ENCODE measurements at regions not wholly inside any gene's neighbourhood (a gene's known extent, or its start where the extent isn't known, plus 50 kb on each side); places are given as distances from the start of the nearest gene placed in this dataset.

DNA sequence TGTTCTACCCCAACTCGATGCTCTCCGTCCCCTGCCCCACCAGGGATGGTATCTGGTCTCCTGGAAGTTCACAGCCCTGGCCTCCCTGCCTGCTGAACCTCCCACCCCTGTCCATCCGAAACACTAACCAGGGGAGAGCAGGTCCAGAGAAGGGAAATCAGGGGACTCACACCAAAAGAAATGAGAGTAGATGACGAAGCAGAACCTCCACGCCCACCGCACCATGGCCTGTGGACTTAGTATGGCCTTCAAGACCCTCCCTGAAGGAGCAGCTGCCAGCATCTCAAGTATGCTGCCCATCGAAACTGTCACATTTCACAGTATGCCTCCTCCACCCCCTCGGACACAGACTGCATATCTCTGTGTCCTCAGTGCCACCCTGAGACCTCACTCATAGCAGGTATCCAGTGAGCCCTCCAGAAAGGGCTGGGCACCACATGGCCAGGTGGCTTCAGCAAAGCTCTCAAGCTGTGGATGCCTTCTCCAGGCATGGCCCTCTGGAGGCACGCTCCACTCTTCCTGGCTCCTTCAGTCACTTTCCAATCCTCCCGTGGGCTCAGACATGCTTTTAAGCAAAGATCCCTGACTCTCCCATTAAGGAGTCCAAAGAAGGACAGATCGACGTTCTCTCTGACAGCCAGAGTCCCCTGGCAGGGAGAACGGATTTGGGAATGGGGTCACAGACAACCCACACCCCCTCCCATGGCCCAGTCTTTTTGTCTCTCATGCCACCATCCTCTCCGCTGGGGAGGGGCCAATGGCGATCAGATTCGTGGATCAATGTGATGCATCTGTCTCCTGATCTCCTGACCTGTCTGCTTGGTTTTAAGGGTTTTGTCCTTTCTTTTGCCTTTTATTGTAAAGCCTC lies 158.4 kb downstream of the ANKRD60 start:
- DNase-seq: no peak

DNA sequence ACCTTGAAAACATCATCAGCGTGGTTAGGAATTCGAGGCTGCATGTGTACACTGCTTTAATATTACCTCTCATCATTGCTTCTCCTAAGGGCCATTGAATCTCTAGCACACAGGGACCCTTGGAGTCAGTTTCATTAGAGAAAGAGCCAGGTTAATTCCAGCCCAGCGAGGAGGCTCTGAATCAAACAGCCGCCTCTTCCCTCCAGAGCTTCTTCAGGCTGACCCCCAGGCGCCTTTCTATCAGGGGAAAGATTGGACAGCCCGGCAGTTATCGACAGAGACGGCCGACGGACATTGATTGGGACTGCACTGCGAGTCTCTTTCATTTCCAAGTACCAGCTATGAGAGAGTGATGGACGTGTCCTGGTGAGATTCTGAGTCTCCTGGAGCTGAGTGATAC lies 159.2 kb downstream of the ANKRD60 start:
- no peak for DNase-seq

DNA sequence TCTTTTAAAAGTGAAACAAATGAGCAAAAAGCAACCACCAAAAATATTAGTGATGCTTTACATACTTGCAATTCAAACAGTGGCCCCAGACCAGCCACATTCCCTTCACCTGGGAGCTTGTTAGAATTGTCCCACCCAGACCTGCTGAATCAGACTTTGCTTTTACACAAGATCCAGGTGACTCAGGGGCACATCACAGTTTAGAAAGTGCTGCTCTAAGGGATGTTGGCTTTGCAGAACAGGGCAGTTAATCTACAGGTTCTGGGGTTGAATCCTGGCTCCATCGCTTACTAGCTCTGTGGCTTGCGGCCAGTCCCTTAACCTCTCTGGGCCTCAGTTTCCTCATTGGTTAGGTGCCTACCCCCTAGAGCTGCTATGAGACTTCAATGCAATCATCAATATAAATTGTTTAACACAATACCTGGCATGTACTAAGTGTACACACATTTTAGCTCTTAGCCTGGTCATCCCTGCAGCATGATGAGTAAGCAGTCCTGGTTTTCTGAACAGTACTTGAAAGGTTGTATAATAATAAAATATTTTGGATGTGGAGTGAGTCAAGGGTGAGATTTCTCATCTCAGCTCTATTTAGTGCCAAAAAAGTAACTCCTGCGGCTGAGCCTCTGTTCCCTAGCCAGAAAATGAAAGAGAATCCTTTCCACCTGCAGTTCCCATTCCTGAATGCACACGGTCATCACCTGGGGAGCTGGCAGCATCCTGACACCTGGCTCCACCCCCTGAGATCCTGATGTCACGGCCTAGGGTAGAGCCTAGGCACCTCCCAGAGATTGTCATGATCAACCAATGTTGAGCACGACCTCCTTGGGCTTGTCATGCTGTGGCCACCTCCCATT lies 162.7 kb downstream of the ANKRD60 start:
- no peak for DNase-seq

DNA sequence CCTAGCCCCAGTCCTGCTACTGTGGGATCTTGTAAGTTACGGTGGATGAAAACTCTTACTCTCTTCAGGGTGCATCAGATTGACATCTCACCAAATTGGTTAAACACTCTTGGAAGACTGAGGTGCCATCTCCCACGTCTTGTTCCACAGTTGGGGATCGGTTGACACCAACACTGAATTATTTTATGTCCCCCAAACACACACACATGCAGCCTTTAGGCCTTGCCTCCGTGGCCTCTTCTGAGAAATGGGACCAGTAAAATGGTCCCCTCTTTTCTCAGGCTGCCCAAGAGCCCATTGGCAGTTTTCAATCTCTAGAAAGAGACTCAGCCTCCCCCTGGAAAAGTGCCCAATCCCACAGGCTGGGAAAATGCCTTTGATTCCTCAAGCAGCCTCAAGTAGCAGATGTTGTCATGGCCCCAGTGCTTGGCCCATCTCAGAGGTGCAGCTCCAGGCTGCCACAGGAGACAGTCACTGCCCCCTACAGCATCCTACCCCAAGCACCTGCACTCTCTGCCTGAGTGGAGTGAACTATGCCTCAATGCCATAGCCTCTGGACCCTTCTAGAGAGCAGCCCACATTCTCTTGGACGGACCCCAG lies 163.9 kb downstream of the ANKRD60 start:
- no peak for DNase-seq

DNA sequence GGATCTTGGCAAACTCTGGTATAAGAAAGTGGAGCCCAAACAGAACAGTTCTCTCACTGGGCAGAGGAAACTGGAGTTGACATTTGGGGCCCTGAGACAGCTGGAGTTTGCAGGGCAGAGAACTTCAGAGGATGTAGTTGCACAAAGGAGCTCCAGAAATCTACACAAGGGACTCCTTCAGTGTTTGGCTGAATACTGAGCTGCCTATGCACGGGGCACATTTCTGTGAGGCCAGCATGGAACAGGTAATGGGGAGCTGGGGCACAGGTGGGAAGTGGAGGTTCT lies 169.3 kb downstream of the ANKRD60 start:
- DNase-seq: no peak

DNA sequence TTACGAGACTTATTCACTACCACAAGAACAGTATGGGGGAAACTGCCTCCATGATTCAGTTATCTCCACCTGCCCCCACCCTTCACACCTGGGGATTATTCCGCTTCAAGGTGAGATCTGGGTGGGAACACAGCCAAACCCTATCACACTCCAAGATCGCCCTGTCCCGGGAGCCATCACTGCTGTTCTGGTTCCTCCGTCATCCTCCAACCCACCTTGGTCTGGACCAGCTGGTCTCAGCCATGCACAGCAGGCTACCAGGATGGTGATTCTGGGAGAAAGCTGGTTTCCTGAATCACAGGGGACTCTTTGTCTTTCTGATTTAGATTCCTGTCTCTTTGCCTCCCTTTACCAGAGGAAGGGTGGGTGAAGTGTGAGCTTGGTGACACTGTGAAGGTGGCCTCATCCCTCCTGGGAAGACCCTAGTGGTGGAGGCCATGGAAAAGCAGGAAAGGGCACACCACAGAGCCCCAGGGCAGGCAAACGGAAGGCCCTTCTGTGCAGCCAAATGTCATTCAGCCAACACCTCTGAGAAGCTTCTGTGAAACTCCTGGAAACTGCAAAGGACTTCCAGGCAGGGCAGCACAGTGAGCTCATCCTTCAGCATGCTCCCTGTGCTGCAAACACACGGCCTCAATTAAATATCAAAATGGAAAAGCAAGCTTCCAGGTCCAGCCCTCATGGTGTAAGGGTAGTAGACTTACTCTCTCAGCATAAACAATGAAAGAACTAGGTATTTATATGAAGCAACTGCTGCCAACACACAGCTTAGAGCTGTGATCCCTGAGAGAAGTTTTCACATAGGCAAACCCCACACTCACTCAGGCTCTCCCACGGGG lies 169.8 kb downstream of the ANKRD60 start:
- no peak for DNase-seq

DNA sequence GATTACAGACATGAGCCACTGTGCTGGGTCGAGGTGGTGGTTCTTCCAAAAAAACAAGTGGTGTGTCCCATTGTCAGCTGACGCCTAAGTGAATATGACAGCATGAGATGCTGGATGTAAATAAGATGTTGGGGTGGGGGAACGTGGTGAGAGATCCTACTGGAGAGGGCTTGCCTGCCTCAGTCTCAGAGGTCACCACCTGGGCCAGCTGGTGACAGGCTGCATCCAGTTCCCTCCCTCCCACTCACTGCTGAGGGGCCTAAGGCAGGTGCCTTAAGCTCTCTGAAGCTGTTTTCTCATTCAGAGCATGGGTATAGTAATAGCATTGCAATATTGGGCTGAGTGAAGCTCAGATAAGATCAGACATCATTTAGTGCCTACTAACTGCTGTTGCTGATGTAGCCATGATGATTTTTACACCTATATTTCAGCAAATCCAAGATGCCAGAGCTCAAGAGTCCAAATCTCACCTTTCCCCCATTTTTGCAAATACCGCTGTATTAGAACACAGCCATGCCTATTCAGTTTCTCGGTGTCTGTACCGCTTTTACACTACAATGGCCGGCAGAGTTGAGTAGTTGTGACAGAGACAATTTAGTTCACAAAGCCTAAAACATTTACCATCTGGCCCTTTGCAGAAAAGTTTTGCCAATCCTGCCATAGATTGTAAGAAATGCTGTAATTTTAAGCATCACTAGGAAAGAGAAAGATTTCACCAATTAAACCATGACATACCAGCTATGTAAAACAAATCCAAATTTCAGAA lies 171.3 kb downstream of the ANKRD60 start:
- DNase-seq: no peak

DNA sequence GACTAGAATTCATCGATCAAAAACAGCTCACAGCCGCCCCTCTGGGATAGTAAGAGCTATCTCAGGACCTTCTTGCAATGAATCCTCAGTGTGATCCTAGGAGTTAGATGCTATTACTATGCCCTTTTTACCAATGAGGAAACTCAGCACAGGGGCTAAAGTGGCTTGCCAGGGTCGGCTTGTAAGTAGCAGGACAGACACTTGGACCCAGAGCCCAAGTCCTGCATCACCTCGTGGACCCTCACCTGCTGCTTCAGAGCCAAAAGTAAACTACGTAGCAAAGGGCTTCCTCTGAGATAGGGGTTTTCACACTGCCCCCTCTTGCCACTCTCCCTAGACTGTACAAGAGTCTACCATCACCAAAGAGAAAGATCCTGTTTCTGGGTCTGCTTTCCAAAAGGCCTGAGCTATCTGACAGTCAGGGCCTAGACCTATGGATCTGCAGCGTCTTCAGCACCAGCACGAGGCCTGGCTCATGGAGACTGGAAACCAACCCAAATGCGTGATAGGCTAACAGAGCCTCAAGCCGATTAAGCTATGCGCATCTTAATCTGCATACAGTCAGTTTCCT lies 172.3 kb downstream of the ANKRD60 start:
- DNase-seq: no peak

DNA sequence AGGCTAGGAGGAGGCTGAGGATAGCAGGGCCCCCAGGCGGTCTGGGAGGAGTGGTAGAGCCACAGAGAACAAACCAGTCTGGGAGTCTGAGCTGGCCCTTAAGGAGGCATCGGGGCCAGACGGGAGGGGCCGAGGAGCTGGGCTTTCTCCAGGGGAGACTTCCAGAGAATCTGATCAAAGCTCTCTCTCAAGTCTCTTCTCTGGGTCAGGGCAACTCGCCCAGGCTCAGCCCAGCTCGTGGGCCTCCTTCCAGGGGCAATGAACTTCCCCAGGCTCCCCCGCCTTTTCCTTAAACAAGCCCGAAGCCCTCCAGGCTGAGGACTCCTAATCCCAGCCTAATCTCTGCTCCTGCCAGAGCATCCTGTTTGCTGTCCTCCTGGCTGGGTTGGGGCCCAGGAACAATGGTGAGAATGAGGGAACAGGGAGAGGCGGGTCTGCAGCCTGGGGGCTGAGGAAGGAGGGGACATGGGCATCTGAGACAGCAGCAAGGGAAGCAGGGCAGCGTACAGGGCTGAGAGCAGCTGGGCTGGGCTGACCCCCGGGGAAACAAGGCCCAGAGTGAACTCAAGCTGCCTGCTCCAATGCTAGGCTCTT lies 173.6 kb downstream of the ANKRD60 start:
- DNase-seq: peak in 34 of 56 donors; percentile 9 to 79 (median 35)

DNA sequence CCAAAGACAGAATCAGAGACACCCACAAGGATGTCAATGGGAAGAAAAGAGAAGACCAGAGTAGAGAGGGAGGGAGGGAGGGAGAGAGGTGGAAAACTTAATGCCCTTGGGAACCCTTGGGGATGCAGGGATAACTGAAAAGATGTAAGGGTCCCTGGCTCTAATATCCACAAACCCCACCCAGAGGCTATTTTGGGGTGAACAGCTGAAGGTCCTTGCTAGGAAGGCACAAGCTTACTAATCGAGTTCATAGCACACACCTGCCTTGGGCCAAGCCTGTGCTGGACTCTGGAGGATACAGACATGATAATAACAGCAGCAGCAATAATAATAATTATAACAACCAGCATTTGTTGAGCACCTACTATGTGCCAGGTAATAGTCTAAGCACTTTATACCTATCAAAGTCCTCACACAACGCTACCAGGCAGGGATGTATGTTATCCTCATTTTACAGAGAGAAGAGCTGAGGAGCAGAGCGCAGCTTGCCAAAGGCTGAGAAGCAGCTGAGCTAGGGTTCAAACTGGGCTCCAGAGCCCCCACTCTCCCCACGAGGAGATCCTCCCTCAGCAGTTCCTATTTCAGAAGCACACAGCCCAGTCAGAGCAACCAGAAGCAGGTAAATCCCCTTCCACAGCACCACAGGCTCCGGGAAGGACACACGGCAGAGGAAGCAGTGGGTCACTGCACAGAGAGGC lies 174.2 kb downstream of the ANKRD60 start:
- no peak for DNase-seq

DNA sequence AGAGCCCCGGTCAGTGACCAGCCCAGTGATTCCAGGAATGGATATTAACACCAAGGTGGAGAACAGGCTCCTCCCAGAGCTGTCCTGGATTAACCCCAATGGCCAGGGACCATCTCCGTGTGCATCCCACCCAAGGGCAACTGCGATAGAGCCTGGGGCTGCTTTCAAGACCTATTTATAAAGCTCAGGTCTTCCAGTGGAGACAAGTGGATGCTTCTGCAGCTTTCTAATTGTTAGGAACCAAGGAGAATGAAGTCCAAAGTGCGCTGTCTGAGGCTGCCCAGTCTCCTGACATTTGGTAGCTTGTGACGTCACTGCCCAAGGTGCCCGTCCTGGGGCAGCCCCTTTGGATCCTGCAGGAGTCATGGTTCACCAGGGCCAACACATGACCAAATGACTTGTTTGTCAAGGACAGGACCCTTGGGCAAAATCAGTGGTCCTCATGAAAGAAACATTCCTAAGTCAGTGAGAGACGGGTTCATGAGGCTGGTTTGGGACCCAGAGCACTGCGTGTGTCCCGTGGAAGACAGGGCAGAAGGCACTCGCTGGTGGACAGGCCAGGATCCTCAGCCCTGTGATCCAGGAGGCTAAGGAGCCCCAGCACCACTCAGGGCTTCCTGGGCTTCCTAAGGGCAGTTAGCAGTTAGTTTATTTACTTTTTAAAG lies 174.9 kb downstream of the ANKRD60 start:
- DNase-seq: no peak

DNA sequence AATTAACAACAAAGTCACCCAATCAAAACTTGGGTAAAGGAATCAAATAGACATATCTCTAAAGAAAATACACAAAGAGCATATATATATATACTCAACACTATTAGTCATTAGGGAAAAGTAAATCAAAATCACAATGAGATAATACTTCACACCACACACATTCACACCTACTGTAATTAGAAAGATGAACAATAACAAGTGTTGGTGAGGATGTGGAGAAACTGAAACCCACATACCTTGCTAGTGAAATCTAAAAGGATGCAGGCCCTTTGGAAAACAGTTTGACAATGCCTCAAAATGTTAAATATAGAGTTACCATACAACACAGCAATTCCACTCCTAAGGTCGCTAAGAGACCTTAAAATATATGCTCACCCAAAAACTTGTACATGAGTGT lies 177.1 kb downstream of the ANKRD60 start:
- DNase-seq: no peak

DNA sequence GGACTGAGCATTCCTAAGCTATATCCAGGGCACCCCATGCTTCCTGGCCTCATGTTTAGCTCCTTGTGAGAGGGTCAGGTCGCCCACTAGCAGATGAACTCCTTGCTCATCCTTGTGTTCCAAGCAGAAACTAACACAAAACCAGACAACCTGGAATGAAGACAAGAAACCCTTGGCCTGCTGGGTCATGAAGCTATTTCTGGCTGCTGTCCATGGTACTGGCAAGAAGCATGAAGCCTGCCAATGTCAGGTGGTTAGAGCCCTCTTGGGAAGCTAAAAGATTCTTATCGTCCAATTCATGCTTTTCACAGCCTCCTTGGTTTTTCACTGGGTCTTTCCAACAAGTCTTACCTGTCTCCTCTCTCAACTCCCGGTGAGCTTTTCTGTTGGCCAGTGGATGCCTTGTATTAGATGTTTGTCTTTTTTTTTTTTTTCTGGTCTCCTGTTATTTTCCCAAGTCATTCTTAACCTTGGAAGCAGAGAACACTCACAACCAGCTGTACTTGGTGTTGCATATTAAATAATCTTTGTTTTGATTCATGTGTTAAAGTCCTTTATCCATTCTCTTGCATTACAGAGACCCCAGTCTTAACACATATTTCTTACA lies 180.3 kb downstream of the ANKRD60 start:
- DNase-seq: peak in 1 of 56 donors; percentile 6

DNA sequence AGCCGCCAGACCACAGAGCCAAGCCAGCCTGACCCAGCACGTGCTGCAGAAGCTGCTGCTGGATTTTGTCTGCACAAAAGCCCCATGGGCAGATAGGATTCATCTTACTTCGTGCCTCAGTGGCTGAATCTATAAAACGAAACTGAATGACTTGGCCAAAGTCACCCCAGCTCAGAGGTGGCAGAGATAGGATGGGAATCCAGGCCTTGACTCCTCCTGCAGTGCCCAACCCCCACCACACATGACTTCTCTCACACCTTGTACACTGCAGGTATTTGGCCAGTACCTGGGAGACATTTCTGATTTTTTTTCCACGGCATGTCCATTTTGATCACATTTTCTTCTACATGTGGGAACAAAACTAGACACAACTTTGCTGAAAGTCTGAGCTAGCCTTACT lies 182.1 kb downstream of the ANKRD60 start:
- no peak for DNase-seq

DNA sequence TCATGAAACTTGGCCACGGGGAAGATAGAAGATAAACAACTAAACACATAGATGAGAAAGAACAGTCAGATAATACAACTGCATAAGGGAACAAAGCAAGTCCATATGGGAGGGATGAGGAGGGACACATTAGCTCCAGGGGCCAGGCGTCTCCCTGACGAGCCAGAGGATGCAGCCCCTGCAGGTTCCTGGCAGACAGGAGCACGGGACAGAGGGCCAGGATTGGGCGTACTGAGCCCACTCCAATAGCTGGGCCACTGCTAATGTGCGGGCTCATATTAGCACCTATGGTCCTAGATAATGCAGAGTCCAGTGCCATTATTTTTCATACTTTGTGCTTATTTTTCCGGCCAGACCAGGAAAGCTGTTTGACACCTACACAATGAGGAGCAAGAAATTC lies 182.9 kb downstream of the ANKRD60 start:
- DNase-seq: no peak

DNA sequence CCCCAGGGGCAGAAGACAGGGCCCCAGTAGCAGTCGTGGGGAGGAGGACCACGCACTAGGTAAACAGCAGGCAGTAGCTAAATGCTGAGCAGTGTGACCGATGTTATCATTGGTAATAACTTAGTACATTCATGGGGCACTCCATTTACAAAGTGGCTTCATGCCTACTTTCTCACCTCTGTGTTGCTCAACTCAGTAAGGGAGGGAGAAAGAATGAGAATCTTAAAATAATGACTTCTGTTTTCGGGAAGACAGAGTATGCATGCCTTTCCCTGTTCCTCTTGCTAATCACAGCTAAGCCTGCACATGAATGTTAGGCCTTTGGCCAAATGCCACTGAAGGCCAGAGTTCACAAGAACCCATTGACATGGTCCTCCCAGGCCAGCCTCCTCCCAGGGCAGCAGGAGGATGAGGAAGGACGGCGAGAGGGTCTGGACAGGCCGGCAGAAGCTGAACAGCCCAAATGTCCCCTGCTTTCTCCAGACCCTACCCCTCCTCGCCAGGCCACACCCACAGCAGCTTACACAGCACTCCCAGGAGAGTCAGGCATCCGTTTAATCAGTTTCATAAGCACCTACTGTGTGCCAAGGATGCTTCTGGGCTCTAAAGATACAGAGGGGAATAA lies 183.4 kb downstream of the ANKRD60 start:
- DNase-seq: no peak

DNA sequence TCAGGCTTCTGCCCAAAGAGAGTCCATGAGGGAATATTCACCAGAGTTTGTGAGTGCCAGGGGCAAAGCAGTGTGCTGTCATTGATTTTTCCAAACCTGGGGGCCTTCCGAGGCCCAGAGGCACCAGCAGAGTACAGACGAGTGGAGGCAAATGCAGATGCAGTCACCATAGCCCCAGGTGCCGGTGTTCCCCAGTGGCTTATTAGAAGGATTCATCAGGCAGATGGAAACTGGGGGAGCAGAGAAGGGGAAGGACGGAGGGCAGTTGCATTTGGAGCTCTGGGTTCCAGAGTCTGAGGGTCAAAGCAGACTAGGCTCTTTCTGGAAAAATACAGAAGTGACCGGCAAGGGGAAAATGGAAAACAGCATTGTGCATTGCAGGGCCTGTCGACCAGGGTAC lies 184.2 kb downstream of the ANKRD60 start:
- DNase-seq: no peak

Measured in amygdala (tissue), 56 donors.